ENCODE measurements at regions not wholly inside any gene's neighbourhood (a gene's known extent, or its start where the extent isn't known, plus 50 kb on each side); places are given as distances from the start of the nearest gene placed in this dataset.
"Not testable (repeated sequence)": the region's sequence is repeated elsewhere in the genome, so short reads cannot be mapped to it uniquely, and the experiment has no call there.

DNA sequence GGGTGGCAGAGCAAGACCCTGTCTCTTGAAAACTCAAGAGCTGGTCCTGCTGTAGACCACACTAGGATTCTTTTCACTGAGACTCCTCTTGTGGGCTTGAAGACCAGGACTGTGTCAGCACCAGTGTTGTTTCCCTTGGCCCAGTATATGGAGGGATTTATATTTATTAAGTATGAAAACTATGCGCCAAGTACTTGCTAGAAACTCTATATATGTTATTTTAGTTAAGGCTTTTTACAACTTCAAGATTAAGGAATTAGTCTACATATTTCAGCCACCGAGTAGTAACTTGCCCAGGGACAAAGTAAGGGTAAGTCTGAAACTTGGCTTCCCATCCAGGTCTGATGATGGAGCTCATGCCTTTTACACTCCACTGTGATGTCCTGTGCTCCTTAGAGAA, 488.4 kb downstream of the PCNX1 start:
- H3K4me3 ChIP-seq (ENCODE audit: control insufficient read depth, low read depth, low read length), result no peak overlapping the region
- no peak for TF ChIP-seq CTCF (conservative IDR thresholded peaks at IDR 0.05; ENCODE audit: control insufficient read depth, insufficient read depth, low read depth, low read length)
- DNase-seq (ENCODE audit: low read depth), result no peak

GRCh38 chr14:71396050-71396677, 488.9 kb downstream of the PCNX1 start:
- H3K4me3 ChIP-seq (ENCODE audit: control insufficient read depth, low read depth, low read length), result no peak overlapping the region
- DNase-seq (ENCODE audit: low read depth), result no peak
- TF ChIP-seq CTCF (conservative IDR thresholded peaks at IDR 0.05; ENCODE audit: control insufficient read depth, insufficient read depth, low read depth, low read length), result no peak

- TF ChIP-seq CTCF (conservative IDR thresholded peaks at IDR 0.05; ENCODE audit: control insufficient read depth, insufficient read depth, low read depth, low read length), result no peak
- no peak overlapping the region for H3K4me3 ChIP-seq (ENCODE audit: control insufficient read depth, low read depth, low read length)
- DNase-seq (ENCODE audit: low read depth), result no peak
Observed at GRCh38 chr14:71397371-71397770, 490.1 kb downstream of the PCNX1 start.

DNA sequence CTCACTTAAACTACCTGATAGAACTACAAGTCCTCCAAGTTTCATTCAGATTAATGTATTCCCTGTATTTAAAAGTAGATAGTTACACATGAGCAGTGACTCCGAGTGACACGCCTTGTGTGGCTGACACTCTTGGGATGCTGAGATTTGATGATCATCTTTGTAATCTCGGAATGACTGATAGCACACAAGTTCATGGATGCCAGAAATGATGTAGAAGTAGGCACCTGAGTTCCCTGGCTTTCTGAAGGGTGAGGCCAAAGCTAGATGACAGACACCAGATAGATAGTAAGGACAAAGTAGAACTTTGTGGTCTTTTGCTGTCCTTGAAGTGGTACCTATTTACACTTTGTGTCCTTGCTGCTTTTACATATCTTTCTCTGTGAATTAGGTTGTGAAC, 491.2 kb downstream of the PCNX1 start:
- H3K4me3 ChIP-seq (ENCODE audit: control insufficient read depth, low read depth, low read length), result no peak overlapping the region

GRCh38 chr14:71399057-71399487, 491.8 kb downstream of the PCNX1 start:
- H3K4me3 ChIP-seq (ENCODE audit: control insufficient read depth, low read depth, low read length), result no peak overlapping the region
- DNase-seq (ENCODE audit: low read depth), result no peak
- TF ChIP-seq CTCF (conservative IDR thresholded peaks at IDR 0.05; ENCODE audit: control insufficient read depth, insufficient read depth, low read depth, low read length), result no peak

More for the DNA sequence above, 491.2 kb downstream of the PCNX1 start:
- no peak for TF ChIP-seq CTCF (conservative IDR thresholded peaks at IDR 0.05; ENCODE audit: control insufficient read depth, insufficient read depth, low read depth, low read length)
- no peak for DNase-seq (ENCODE audit: low read depth)

DNA sequence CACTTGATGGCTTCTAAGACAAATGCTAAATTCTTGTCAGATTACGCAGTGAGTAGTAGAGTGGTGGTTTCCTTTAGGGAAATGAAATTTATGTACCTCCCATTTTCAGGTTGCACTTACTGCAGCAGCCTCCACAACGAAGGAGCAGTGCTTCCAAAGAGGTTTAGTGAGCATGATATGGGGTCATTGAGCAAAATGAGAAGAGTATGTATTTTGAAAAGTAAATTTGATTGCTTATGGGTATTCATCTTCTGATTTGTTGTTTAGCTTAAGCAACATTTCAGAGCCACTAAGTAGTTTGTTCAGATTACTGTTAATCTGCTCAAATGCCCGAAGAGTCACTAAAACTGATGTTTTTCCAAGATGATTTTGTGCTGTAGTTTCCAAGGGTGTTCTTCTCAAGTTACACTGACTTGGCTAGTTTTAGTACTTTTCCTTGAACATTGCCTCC, 493.6 kb downstream of the PCNX1 start:
- TF ChIP-seq CTCF (conservative IDR thresholded peaks at IDR 0.05; ENCODE audit: control insufficient read depth, insufficient read depth, low read depth, low read length), result no peak
- no peak overlapping the region for H3K4me3 ChIP-seq (ENCODE audit: control insufficient read depth, low read depth, low read length)
- peak; percentile 60 for DNase-seq (ENCODE audit: low read depth)

GRCh38 chr14:71402415-71402814, 495.2 kb downstream of the PCNX1 start:
- not testable (repeated sequence) for H3K4me3 ChIP-seq (ENCODE audit: control insufficient read depth, low read depth, low read length)
- DNase-seq (ENCODE audit: low read depth), result peak; percentile 48

Measured in fibroblast of mammary gland (primary cell).